ENCODE measurements at regions not wholly inside any gene's neighbourhood (a gene's known extent, or its start where the extent isn't known, plus 50 kb on each side); places are given as distances from the start of the nearest gene placed in this dataset.

- DNase-seq (ENCODE audit: low spot score), result no peak
- Mint-ChIP-seq H3K4me1 (ENCODE audit: low read depth) (peaks cover 9% of the 10 kb centered on the region), H3K4me3 (ENCODE audit: unreplicated experiment) (no peak overlapping the region), H3K36me3 (ENCODE audit: low read depth) (no peaks in the 10 kb centered on the region), H3K27ac (ENCODE audit: unreplicated experiment) (peak overlapping the region; percentile 29), H3K27me3 (ENCODE audit: low read depth) (no peaks in the 10 kb centered on the region), H3K9me3 (ENCODE audit: low read depth) (no peaks in the 10 kb centered on the region)
- TF ChIP-seq CTCF (IDR thresholded peaks at IDR 0.05), result no peak
Observed at GRCh38 chr1:117802531-117803257, 126.7 kb downstream of the GDAP2 start.

GRCh38 chr1:117803318-117803717 is 126.1 kb downstream of the GDAP2 start:
- Mint-ChIP-seq H3K27me3 (ENCODE audit: low read depth) (no peaks in the 10 kb centered on the region), H3K9me3 (ENCODE audit: low read depth) (no peaks in the 10 kb centered on the region), H3K4me1 (ENCODE audit: low read depth) (peaks cover 9% of the 10 kb centered on the region), H3K4me3 (ENCODE audit: unreplicated experiment) (no peak overlapping the region), H3K36me3 (ENCODE audit: low read depth) (no peaks in the 10 kb centered on the region), H3K27ac (ENCODE audit: unreplicated experiment) (no peak overlapping the region)
- DNase-seq (ENCODE audit: low spot score), result no peak
- TF ChIP-seq CTCF (IDR thresholded peaks at IDR 0.05), result no peak

DNA sequence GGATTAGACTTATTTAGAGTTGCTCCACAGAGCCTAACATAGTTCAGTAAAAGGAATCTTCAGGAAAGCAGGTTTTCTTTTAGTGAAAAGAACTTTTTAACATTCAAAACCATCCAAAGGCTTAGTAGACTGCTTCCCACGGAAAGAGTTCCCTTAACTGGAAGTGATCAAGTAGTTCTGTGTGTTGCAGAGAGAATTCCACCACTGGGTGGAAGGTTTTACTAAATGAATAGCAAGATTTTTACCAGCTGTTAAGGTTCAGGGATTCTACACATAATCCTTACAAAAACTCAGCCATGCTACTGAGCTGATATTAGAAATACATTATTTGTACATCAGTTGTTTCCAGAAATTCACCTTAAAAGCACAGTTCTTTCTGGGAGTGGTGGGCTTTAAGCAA is 119.7 kb downstream of the GDAP2 start:
- Mint-ChIP-seq H3K27me3 (ENCODE audit: low read depth) (no peaks in the 10 kb centered on the region), H3K4me3 (ENCODE audit: unreplicated experiment) (no peak overlapping the region), H3K4me1 (ENCODE audit: low read depth) (peaks cover 22% of the 10 kb centered on the region), H3K9me3 (ENCODE audit: low read depth) (no peaks in the 10 kb centered on the region), H3K27ac (ENCODE audit: unreplicated experiment) (no peak overlapping the region), H3K36me3 (ENCODE audit: low read depth) (no peaks in the 10 kb centered on the region)
- DNase-seq (ENCODE audit: low spot score), result no peak
- peak; percentile 45 for TF ChIP-seq CTCF (IDR thresholded peaks at IDR 0.05)

GRCh38 chr1:117810553-117810952 is 118.9 kb downstream of the GDAP2 start:
- Mint-ChIP-seq H3K27me3 (ENCODE audit: low read depth) (no peaks in the 10 kb centered on the region), H3K36me3 (ENCODE audit: low read depth) (no peaks in the 10 kb centered on the region), H3K4me1 (ENCODE audit: low read depth) (peaks cover 30% of the 10 kb centered on the region), H3K9me3 (ENCODE audit: low read depth) (no peaks in the 10 kb centered on the region), H3K27ac (ENCODE audit: unreplicated experiment) (no peak overlapping the region), H3K4me3 (ENCODE audit: unreplicated experiment) (no peak overlapping the region)
- no peak for TF ChIP-seq CTCF (IDR thresholded peaks at IDR 0.05)
- no peak for DNase-seq (ENCODE audit: low spot score)

- peaks cover 35% of the 10 kb centered on the region for H3K4me1 Mint-ChIP-seq (ENCODE audit: low read depth)
- peak overlapping the region; percentile 77 for H3K27ac Mint-ChIP-seq (ENCODE audit: unreplicated experiment)
- TF ChIP-seq CTCF (IDR thresholded peaks at IDR 0.05), result no peak
- no peak overlapping the region for H3K4me3 Mint-ChIP-seq (ENCODE audit: unreplicated experiment)
- H3K27me3 Mint-ChIP-seq (ENCODE audit: low read depth), result no peaks in the 10 kb centered on the region
- H3K9me3 Mint-ChIP-seq (ENCODE audit: low read depth), result no peaks in the 10 kb centered on the region
- H3K36me3 Mint-ChIP-seq (ENCODE audit: low read depth), result no peaks in the 10 kb centered on the region
- no peak for DNase-seq (ENCODE audit: low spot score)
Observed at GRCh38 chr1:117812869-117813511, 116.4 kb downstream of the GDAP2 start.
